Pons (tissue), 1 donor: ENCODE measurements at regions not wholly inside any gene's neighbourhood (a gene's known extent, or its start where the extent isn't known, plus 50 kb on each side); places are given as distances from the start of the nearest gene placed in this dataset.
"Not testable (repeated sequence)": the region's sequence is repeated elsewhere in the genome, so short reads cannot be mapped to it uniquely, and the experiment has no call there.

ENCODE experiments used
- DNase-seq: peaks from one replicate; pipeline ENCODE4 v3.0.0-alpha.2; 2016; ENCODE audit warnings: low spot score

GRCh38 chr6:48401016-48401415 is 290.0 kb upstream of the PTCHD4 start:
- DNase-seq, result no peak

GRCh38 chr6:48397887-48398286 is 286.9 kb upstream of the PTCHD4 start:
- no peak for DNase-seq

GRCh38 chr6:48389146-48390043 is 278.4 kb upstream of the PTCHD4 start:
- no peak for DNase-seq

- DNase-seq, result no peak
Measured at GRCh38 chr6:48388044-48388443, 277.0 kb upstream of the PTCHD4 start.

- DNase-seq, result no peak
Measured at GRCh38 chr6:48378884-48379407, 267.9 kb upstream of the PTCHD4 start.

- no peak for DNase-seq
Measured at GRCh38 chr6:48377115-48377514, 266.1 kb upstream of the PTCHD4 start.

GRCh38 chr6:48371226-48371625 is 260.2 kb upstream of the PTCHD4 start:
- DNase-seq, result not testable (repeated sequence)

GRCh38 chr6:48369100-48369499 is 258.1 kb upstream of the PTCHD4 start:
- DNase-seq, result no peak

GRCh38 chr6:48325701-48326100 is 214.7 kb upstream of the PTCHD4 start:
- no peak for DNase-seq

GRCh38 chr6:48318670-48319069 is 207.7 kb upstream of the PTCHD4 start:
- DNase-seq, result no peak

GRCh38 chr6:48315915-48316314 is 204.9 kb upstream of the PTCHD4 start:
- no peak for DNase-seq

GRCh38 chr6:48315051-48315719 is 204.2 kb upstream of the PTCHD4 start:
- DNase-seq, result no peak

GRCh38 chr6:48311301-48311700 is 200.3 kb upstream of the PTCHD4 start:
- no peak for DNase-seq

- no peak for DNase-seq
Measured at GRCh38 chr6:48307573-48307972, 196.6 kb upstream of the PTCHD4 start.

- DNase-seq, result peak; percentile 5
Measured at GRCh38 chr6:48290595-48290994, 179.6 kb upstream of the PTCHD4 start.

GRCh38 chr6:48289841-48290240 is 178.8 kb upstream of the PTCHD4 start:
- DNase-seq, result no peak

GRCh38 chr6:48281217-48281616 is 170.2 kb upstream of the PTCHD4 start:
- DNase-seq, result no peak

- no peak for DNase-seq
Measured at GRCh38 chr6:48280035-48280620, 169.1 kb upstream of the PTCHD4 start.

- DNase-seq, result no peak
Measured at GRCh38 chr6:48278261-48278660, 167.3 kb upstream of the PTCHD4 start.

- DNase-seq, result no peak
Measured at GRCh38 chr6:48272518-48272917, 161.5 kb upstream of the PTCHD4 start.

GRCh38 chr6:48255094-48255493 is 144.1 kb upstream of the PTCHD4 start:
- no peak for DNase-seq

- no peak for DNase-seq
Measured at GRCh38 chr6:48249071-48249470, 138.1 kb upstream of the PTCHD4 start.

- no peak for DNase-seq
Measured at GRCh38 chr6:48243071-48243470, 132.1 kb upstream of the PTCHD4 start.
